ENCODE measurements at regions not wholly inside any gene's neighbourhood (a gene's known extent, or its start where the extent isn't known, plus 50 kb on each side); places are given as distances from the start of the nearest gene placed in this dataset.

DNA sequence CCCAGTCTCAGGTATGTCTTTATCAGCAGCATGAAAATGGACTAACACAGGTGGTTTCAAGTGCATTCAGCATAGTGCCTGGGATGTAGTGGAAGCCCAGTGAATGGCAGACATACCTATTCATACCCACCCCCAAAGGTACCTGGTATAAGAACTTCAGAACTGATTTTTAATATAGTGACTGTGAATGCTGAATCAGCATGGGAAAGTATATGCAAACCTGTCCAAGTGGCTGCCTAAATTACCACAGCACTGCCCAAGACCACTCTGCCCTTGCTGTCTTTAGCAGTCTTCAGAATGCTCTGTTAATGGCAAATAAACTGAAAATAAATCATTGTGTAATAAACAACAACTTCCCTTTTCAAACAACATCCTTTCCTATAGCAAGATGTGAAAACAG, 312.1 kb downstream of the GPAM start:
- Histone ChIP-seq H3K4me2 (no peak overlapping the region), H4K20me1 (ENCODE audit: insufficient read depth) (no peaks in the 10 kb centered on the region), H3K36me3 (ENCODE audit: insufficient read depth) (no peaks in the 10 kb centered on the region), H3K27me3 (ENCODE audit: insufficient read depth, low read depth) (no peaks in the 10 kb centered on the region), H3K9ac (no peak overlapping the region), H3K4me1 (ENCODE audit: low read depth, poor library complexity, severe bottlenecking) (peaks cover 13% of the 10 kb centered on the region), H3K79me2 (ENCODE audit: insufficient read depth, low read depth) (no peaks in the 10 kb centered on the region), H3K27ac (no peak overlapping the region), H2AFZ (ENCODE audit: low read depth) (no peak overlapping the region), H3K4me3 (IDR thresholded peaks at IDR 0.05; ENCODE audit: insufficient read depth, low read depth, low read length) (no peak overlapping the region)
- no peak for TF ChIP-seq CTCF (conservative IDR thresholded peaks at IDR 0.05; ENCODE audit: low read depth, low read length)

- TF ChIP-seq CTCF (conservative IDR thresholded peaks at IDR 0.05; ENCODE audit: low read depth, low read length), result no peak
- Histone ChIP-seq H3K27ac (no peak overlapping the region), H4K20me1 (ENCODE audit: insufficient read depth) (no peaks in the 10 kb centered on the region), H3K36me3 (ENCODE audit: insufficient read depth) (no peaks in the 10 kb centered on the region), H2AFZ (ENCODE audit: low read depth) (no peak overlapping the region), H3K79me2 (ENCODE audit: insufficient read depth, low read depth) (no peaks in the 10 kb centered on the region), H3K4me3 (IDR thresholded peaks at IDR 0.05; ENCODE audit: insufficient read depth, low read depth, low read length) (no peak overlapping the region), H3K4me1 (ENCODE audit: low read depth, poor library complexity, severe bottlenecking) (peaks cover 13% of the 10 kb centered on the region), H3K9ac (no peak overlapping the region), H3K4me2 (0 out of 2 replicates have a peak overlapping the region, but pooled peaks have one; percentile 14), H3K27me3 (ENCODE audit: insufficient read depth, low read depth) (no peaks in the 10 kb centered on the region)
Observed at GRCh38 chr10:111872591-111872990, 311.0 kb downstream of the GPAM start.

GRCh38 chr10:111873041-111873440, 310.5 kb downstream of the GPAM start:
- Histone ChIP-seq H3K4me1 (ENCODE audit: low read depth, poor library complexity, severe bottlenecking) (peaks cover 13% of the 10 kb centered on the region), H3K9ac (no peak overlapping the region), H4K20me1 (ENCODE audit: insufficient read depth) (no peaks in the 10 kb centered on the region), H2AFZ (ENCODE audit: low read depth) (no peak overlapping the region), H3K27ac (no peak overlapping the region), H3K4me2 (0 out of 2 replicates have a peak overlapping the region, but pooled peaks have one; percentile 14), H3K36me3 (ENCODE audit: insufficient read depth) (no peaks in the 10 kb centered on the region), H3K27me3 (ENCODE audit: insufficient read depth, low read depth) (no peaks in the 10 kb centered on the region), H3K4me3 (IDR thresholded peaks at IDR 0.05; ENCODE audit: insufficient read depth, low read depth, low read length) (no peak overlapping the region), H3K79me2 (ENCODE audit: insufficient read depth, low read depth) (no peaks in the 10 kb centered on the region)
- TF ChIP-seq CTCF (conservative IDR thresholded peaks at IDR 0.05; ENCODE audit: low read depth, low read length), result no peak

- TF ChIP-seq CTCF (conservative IDR thresholded peaks at IDR 0.05; ENCODE audit: low read depth, low read length), result no peak
Observed at GRCh38 chr10:111873621-111874135, 309.9 kb downstream of the GPAM start.

More at GRCh38 chr10:111873621-111874135, 309.9 kb downstream of the GPAM start:
- Histone ChIP-seq H2AFZ (ENCODE audit: low read depth) (no peak overlapping the region), H3K4me2 (no peak overlapping the region), H3K9ac (no peak overlapping the region), H3K36me3 (ENCODE audit: insufficient read depth) (no peaks in the 10 kb centered on the region), H4K20me1 (ENCODE audit: insufficient read depth) (no peaks in the 10 kb centered on the region), H3K4me1 (ENCODE audit: low read depth, poor library complexity, severe bottlenecking) (peaks cover 13% of the 10 kb centered on the region), H3K79me2 (ENCODE audit: insufficient read depth, low read depth) (no peaks in the 10 kb centered on the region), H3K4me3 (IDR thresholded peaks at IDR 0.05; ENCODE audit: insufficient read depth, low read depth, low read length) (no peak overlapping the region), H3K27me3 (ENCODE audit: insufficient read depth, low read depth) (no peaks in the 10 kb centered on the region), H3K27ac (no peak overlapping the region)

Data from KMS-11 (cell line).